GM21381 (cell line): ENCODE measurements at regions not wholly inside any gene's neighbourhood (a gene's known extent, or its start where the extent isn't known, plus 50 kb on each side); places are given as distances from the start of the nearest gene placed in this dataset.
"Not testable (repeated sequence)": the region's sequence is repeated elsewhere in the genome, so short reads cannot be mapped to it uniquely, and the experiment has no call there.

Experiments
- ATAC-seq: cut with Tn5 transposase; IDR thresholded peaks from one replicate; pipeline ENCODE4 v1.9.1; 2021; ENCODE audit warnings: mild to moderate bottlenecking, moderate library complexity; ENCODE audit not compliant: unreplicated experiment

GRCh38 chr21:43291347-43291950, 122.6 kb downstream of the CRYAA start:
- no peak for ATAC-seq

DNA sequence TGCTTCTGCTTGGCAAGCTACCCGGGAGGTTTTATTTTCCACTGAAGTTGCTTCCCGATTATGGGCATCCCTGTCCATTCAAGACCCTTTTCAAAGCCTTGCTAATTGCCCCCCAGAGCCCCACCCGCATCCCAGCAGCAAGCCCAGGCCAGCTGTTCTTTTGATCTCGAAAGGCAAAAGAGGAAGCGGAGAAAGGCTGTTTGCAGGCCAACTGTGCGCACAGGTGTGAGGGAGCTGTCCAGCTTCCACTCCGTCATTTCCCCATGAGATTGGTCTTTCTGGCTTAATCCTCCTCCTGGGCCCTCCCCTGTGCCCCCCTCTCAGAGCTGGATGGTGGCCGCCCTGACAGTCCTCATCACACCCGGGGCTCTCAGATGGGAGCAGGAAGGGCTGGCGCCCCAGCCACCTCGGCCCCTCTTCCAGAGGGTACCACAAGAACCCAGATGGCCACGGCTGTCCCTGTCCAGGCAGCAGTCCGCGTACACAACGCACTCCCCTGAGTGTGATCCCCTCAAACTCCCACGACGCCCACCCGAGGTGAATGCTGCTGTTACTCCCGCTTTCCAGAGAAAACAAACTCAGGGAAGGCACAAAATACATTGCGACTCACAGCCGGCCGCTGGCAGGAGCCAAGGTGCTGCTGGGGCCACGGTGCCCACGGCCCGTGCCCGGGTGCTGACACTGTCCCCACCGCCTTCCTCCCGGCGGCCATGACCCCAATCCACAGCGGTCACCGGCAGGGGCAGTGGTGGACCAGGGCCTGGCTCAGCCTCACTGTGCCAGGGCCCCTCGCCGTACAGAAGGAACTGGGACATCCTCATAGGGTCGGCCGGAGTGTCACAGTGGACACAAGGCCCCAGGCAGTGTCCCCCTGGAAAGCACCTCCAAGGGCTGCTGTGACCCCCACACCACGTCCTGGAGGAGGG, 121.9 kb downstream of the CRYAA start:
- no peak for ATAC-seq

- no peak for ATAC-seq
These were observed 121.2 kb downstream of the CRYAA start for GRCh38 chr21:43289966-43290365.

GRCh38 chr21:43289442-43289841, 120.6 kb downstream of the CRYAA start:
- ATAC-seq: no peak

- ATAC-seq: no peak
These were observed 119.3 kb downstream of the CRYAA start for GRCh38 chr21:43287795-43288755.

DNA sequence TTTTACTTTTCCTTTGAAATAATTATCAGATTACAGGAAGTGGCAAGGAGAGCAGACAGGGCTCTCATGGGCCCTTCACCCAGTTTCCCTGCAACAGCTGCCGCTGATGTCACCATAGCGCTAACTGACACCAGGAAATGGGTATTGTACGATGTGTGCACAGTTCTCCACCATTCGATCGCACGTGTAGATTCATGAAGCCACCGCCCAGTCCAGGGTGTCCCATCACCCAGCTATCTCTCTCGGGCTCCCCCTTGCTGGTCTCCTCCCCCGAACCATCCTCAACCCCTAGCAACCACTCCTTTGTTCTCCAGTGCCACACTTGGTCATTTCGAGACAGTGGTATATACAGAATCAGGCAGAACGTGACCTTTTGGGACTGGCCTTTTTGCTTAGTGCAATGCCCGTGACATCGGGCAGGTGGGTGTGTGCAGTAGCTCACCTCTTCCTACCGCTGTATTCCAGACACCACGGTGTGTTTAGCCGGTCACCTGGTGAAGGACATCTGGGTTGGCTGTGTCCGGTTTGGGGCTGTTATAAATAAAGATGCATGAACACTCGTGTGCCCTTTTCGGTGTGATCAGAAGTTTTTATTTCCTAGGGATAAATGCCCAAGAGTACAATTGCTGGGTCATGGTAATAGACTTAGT, 118.4 kb downstream of the CRYAA start:
- no peak for ATAC-seq

DNA sequence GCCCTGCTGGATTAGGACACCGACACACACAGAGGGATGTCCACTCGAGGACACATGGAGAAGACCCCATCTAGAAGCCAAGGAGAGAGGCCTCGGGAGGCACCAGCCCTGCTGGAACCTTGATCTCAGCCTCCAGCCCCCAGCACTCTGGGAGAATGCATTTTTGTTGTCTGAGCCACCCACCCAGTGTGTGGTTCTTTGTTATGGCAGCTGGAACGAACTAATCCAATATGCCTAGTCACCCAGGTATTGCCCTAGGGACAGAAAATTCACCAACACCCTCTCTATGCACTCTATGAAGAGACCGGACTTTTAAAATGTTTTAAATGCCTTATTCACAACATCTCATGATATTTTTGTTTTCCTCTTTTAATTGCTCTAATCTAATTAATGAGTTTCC, 117.4 kb downstream of the CRYAA start:
- no peak for ATAC-seq

- ATAC-seq: no peak
These were observed 115.9 kb downstream of the CRYAA start for GRCh38 chr21:43284700-43285099.

DNA sequence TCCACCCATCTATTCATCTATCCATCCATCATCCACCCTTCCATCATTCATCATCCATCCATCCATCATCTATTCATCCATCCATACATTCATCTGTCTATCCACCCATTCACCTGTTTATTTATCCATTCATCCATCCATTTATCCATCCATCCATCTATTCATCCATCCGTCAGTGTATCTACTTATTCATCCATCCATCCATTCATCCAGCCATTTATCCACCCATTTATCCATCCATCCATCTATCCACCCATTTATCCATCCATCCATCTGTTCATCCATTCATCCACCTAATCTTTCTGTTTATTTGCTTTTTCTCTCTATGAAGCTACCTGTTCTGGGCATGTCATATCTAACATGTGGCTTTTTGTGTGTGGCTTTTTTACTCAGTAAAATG, 115.4 kb downstream of the CRYAA start:
- ATAC-seq: no peak

- not testable (repeated sequence) for ATAC-seq
These were observed 115.1 kb downstream of the CRYAA start for GRCh38 chr21:43283925-43284221.

- ATAC-seq: no peak
These were observed 114.5 kb downstream of the CRYAA start for GRCh38 chr21:43283136-43283924.

DNA sequence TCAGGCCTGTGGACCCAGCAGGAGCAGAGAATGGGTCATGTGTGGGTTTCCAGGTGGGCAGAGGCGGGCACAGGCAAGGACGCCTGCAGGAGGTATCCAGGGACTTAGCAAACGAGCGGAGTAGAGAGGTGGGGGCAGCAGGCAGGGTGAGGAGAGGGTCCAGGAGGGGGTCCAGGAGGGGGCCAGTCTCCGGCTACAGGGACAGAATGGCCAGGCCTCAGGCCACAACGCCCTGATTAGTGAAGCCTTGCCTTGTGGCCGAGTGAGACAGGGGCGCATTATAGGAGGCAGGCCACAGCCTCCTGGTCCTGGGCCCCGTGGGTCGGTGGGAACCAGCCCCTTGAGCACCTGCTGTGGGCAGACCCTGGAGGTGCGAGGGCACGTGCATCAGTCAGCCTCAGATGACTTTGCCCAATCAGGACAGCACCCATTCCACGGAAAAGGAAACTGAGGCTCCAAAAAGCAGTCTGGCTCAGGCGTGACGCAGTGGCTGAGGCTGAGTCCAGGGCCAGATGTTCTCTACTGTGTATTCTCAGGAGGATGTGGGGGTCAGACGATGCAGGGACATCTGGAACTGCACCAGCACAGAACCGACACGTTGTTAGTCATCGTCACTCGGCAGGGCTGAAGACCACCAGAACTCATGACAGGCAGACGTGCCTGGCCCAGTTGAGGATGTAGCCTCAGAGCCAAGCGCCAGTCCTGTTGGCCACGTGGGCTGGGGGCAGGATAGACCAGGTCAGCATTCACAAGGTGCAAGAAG, 113.7 kb downstream of the CRYAA start:
- no peak for ATAC-seq

- ATAC-seq: no peak
These were observed 113.0 kb downstream of the CRYAA start for GRCh38 chr21:43281661-43282357.

- ATAC-seq: no peak
These were observed 112.3 kb downstream of the CRYAA start for GRCh38 chr21:43280949-43281633.

GRCh38 chr21:43279578-43279894, 110.7 kb downstream of the CRYAA start:
- no peak for ATAC-seq

GRCh38 chr21:43278766-43279577, 110.2 kb downstream of the CRYAA start:
- ATAC-seq: no peak

- no peak for ATAC-seq
These were observed 109.6 kb downstream of the CRYAA start for GRCh38 chr21:43278359-43278758.
